DMS53 treated with DMSO at 0.1 percent for 48 hours (cell line): ENCODE measurements at regions not wholly inside any gene's neighbourhood (a gene's known extent, or its start where the extent isn't known, plus 50 kb on each side); places are given as distances from the start of the nearest gene placed in this dataset.

Experiments used
- DNase-seq: peaks from one replicate; lab custom pipeline; 2025; ENCODE audit not compliant: unreplicated experiment; lab: John Stamatoyannopoulos, UW

DNA sequence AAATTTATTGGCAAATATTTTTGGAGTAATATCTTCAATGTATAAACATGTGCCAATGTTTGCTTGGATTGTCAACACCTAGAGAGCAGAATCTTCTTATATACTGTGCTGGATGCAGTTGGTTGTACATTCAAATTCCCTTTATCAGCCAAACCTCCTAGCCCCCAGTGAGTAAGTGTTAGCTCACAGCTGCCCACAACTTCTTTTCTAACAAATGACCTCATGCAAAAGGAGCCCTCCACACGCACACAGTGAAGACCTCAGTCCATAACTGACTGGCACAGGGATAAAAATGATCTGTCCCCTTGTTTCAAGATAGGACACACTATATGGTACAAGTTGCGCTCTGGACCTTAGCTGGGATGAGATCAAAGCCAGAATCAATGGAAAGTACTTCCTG, 458.0 kb upstream of the NWD2 start:
- no peak for DNase-seq

DNA sequence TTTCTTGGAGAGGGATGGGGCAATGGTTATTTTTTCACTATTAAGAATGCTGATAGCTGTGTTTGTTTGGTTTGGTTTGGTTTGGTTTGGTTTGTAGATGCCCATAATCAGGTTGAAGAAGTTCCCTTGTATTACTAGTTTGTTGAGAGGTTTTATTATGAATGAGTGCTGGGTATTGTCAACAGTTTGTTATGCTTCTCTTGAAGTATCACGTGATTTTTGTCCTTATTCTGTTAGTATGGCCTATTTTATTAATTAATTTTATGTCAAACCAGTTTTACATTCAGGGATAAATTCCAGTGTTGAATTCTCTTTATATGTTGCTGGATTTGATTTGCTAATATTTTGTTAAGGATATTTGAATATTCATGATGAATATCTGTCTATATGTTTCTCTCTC, 449.8 kb upstream of the NWD2 start:
- no peak for DNase-seq

DNA sequence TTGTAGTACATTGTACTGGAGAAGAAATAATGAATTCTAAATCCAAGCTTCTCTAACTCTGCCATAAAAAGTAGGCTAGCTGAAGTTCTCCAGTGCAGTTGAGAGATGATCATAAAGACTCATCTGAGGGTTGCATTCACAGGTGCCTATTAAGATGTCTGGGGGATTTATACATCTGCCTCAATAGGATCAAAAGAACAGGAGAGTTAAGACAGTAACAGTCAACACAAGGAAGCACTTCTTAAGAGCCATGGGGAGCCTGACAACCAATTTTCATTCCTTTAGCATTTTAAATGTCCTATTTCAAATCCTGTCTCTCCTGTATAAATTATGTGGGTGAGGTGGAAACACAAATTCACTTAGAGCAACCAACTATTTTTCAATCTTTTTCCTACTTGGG, 432.4 kb upstream of the NWD2 start:
- no peak for DNase-seq

DNA sequence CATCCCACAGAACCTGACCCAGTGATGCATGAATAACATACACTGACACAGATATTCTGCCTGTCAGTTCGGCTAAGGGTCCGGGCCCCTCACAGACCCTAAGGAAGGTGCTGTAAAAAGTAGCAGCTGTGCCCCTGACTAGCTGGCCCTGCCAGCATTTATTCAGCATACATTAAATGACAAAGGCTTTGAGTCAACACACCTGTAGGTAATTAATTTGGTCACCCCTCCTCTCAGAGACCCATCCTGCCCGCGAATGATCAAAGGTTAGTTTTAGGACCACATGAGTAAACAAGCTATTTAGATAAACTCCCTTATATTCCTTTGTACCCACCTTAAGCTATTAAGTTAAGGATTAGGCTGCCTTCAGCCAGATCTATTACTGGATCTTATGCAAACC, 429.0 kb upstream of the NWD2 start:
- no peak for DNase-seq

GRCh38 chr4:36823199-36823967, 421.2 kb upstream of the NWD2 start:
- no peak for DNase-seq

- DNase-seq = peak; percentile 32
Measured at GRCh38 chr4:36824682-36825081, 419.9 kb upstream of the NWD2 start.

- no peak for DNase-seq
Measured at GRCh38 chr4:36835246-36835645, 409.3 kb upstream of the NWD2 start.

- DNase-seq = peak; percentile 17
Measured at GRCh38 chr4:36841583-36842326, 402.8 kb upstream of the NWD2 start.

GRCh38 chr4:36844448-36844847, 400.1 kb upstream of the NWD2 start:
- no peak for DNase-seq

- no peak for DNase-seq
Measured at GRCh38 chr4:36852856-36853255, 391.7 kb upstream of the NWD2 start.

GRCh38 chr4:36854554-36854953, 390.0 kb upstream of the NWD2 start:
- DNase-seq = no peak

DNA sequence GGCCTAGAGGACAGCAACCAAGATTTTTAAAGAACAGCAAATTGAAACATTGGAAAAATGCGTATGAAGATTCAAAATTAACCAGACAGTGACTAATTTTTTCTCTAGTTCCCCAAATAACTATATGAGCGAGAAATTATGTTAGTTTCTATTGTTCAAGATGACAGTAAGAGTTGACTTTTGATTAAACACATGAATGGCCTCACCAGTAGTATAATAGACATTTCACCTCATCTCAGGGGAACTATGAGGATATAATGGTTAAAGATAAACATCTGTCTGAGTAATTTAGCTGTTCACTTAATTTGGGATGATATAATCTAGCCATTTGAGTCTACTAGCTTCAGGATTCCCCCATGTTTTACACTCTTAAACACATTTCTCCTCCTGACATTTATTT, 380.9 kb upstream of the NWD2 start:
- DNase-seq = no peak

DNA sequence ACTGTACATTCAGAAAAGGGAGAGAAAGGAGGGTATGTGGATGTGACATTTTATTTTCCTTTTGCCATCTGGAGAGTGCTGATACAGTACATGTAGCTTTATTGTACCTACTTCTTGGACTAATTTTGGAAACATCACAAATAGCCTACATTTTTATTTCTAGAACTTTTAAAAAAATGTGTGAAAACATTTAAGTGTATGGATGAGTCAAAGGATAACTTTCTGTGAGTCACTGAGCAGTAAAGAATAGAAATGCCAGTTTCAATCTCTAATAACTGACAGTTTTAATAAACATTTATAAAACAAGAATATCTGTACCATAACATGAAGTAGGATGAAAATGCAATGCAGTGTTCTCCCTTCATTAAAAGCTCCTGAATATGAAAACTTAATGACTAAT, 374.4 kb upstream of the NWD2 start:
- no peak for DNase-seq

GRCh38 chr4:36872679-36873078, 371.9 kb upstream of the NWD2 start:
- no peak for DNase-seq

DNA sequence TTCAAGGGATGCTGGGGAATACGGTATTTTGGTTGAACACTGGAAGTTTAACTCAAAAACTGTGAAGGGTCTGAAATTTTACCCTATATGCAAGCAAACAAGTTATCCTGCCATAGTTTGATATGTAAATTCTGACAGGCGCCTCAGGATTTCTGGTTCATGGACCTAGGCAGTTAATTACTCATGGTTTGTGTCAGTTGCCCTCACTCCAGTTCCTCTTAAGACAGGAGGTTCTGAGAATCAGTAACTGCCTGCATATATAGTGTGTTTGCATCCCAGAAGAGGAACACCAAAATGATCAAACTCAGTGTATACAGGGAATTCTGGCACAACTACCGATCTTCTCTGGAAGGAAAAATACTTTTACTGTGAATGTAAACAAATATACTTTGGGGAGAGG, 360.4 kb upstream of the NWD2 start:
- no peak for DNase-seq

- no peak for DNase-seq
Measured at GRCh38 chr4:36891971-36892370, 352.6 kb upstream of the NWD2 start.

DNA sequence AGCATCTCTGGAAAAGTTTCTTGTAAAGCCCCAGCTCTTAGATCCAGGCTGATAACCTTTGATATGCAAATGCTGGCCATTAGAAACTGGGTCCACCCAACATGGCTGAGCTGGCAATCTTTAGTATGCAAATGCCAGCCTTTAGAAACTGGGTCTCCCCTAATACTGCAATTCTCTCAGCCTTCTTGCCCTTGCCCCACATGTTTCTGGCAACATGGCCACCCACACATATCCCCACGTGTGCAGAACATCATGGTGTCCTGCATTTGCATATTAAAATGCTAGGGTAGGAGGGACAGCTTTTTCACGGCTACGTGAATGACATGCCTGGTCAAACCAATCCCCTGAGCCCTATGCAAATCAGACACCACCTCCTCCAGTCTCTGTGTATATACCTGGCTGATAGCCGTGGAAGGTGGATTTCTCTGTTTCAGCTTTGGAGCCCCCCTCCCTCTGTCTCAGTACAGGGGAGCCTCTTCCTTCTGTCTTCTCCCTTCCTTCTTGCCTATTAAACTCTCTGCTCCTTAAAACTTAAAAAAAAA, 344.0 kb upstream of the NWD2 start:
- no peak for DNase-seq

DNA sequence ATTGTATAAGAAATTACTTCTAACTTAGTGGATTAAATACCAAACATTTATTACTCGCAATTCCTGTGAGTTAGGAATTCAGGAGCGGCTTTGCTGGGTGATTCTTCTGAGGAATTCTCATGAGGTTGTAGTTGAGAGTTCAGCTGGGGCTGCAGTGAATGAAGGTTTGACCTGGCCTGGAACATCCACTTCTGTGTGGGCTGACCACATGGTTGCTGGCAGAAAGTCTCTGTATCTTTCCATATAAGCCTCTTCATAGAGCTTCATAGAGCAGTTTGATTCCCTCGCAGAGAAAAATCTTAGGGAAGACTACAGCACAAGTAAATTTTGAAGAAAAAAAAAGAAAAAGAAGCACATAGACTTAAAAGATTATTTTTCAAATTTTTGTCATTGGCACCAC, 339.7 kb upstream of the NWD2 start:
- DNase-seq = no peak

- DNase-seq = no peak
Measured at GRCh38 chr4:36914106-36914505, 330.4 kb upstream of the NWD2 start.

DNA sequence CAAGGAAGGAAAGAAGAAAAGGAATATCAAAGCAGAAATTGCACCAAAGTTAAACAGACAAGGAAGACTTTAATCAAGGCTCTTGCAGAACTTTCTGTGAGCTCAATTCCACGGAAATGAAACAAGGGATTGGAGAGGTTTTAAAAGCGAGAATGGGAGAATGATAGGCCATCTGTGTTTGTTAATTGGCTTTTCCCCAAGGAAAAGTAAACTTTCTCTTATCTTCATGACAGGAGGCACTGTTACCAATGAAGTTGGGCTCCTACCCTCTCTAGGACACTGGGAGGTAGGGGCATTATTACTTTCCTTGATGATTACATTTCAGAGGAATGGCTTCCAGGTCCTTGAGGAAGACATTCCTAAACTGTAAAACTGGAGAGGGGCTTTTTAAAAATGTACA, 328.8 kb upstream of the NWD2 start:
- DNase-seq = no peak

- DNase-seq = no peak
Measured at GRCh38 chr4:36917413-36917812, 327.1 kb upstream of the NWD2 start.

GRCh38 chr4:36919721-36920120, 324.8 kb upstream of the NWD2 start:
- no peak for DNase-seq
